ENCODE measurements at regions not wholly inside any gene's neighbourhood (a gene's known extent, or its start where the extent isn't known, plus 50 kb on each side); places are given as distances from the start of the nearest gene placed in this dataset.

DNA sequence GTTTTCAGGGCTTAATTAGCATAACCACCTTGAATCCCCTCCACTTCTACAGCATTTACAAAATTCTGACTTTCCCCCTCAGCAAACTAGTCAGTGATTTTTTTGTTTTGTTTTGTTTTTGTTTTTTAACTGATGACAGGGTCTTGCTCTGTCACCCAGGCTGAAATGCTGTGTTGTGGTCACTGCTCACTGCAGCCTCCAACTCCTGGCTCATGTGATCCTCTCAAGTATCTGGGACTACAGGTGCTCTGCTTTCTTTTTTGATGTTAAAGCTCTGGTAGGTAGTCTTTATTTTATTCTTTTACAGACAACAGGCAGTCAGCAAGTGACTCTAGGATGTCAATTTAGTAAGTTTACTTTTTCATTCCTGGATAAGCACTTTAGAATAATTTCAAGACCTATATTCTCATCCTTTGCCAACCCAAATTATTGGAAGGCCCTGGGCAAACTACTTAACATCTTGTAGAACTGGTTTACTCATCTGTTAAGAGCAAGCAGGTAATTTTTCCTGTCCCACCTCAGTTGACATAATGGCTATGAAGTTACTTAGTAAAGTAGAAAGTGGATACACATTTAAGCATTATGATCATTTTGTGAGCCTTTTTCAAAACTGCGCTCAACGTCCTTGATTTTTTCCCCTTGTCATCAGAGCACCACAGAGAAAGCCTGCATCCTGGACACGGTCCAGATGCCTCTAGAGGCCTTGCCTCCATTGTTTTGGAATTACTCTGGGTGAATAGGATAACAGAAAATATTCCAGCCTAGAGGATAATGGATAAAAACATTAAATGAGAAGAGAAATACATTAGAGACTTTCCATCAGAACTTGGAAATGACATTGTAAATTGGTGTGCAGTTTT is 69.9 kb upstream of the NDUFB4 start:
- TF ChIP-seq CEBPB (IDR thresholded peaks at IDR 0.05; ENCODE audit: low read depth, low read length) = no peak
- TF ChIP-seq, protein P1, sequence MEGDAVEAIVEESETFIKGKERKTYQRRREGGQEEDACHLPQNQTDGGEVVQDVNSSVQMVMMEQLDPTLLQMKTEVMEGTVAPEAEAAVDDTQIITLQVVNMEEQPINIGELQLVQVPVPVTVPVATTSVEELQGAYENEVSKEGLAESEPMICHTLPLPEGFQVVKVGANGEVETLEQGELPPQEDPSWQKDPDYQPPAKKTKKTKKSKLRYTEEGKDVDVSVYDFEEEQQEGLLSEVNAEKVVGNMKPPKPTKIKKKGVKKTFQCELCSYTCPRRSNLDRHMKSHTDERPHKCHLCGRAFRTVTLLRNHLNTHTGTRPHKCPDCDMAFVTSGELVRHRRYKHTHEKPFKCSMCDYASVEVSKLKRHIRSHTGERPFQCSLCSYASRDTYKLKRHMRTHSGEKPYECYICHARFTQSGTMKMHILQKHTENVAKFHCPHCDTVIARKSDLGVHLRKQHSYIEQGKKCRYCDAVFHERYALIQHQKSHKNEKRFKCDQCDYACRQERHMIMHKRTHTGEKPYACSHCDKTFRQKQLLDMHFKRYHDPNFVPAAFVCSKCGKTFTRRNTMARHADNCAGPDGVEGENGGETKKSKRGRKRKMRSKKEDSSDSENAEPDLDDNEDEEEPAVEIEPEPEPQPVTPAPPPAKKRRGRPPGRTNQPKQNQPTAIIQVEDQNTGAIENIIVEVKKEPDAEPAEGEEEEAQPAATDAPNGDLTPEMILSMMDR (conservative IDR thresholded peaks at IDR 0.05; ENCODE audit: low read depth, low read length) = no peak
- TF ChIP-seq POLR2A (IDR thresholded peaks at IDR 0.05; ENCODE audit: low read depth, low read length) = no peak
- TF ChIP-seq MXI1 (IDR thresholded peaks at IDR 0.05; ENCODE audit: borderline replicate concordance, low read depth, low read length) = no peak
- TF ChIP-seq RAD21 (IDR thresholded peaks at IDR 0.05; ENCODE audit: low read length) = no peak
- no peak for TF ChIP-seq RFX5 (IDR thresholded peaks at IDR 0.05; ENCODE audit: low read depth, low read length)
- no peak for TF ChIP-seq BHLHE40 (IDR thresholded peaks at IDR 0.05; ENCODE audit: low read depth, low read length)
- no peak for TF ChIP-seq MAFK (IDR thresholded peaks at IDR 0.05; ENCODE audit: low read depth, low read length)
- TF ChIP-seq SMC3 (IDR thresholded peaks at IDR 0.05; ENCODE audit: low read depth, low read length) = no peak
- no peak for TF ChIP-seq MAZ (IDR thresholded peaks at IDR 0.05; ENCODE audit: borderline replicate concordance, low read depth, low read length)
- TF ChIP-seq ELK1 (IDR thresholded peaks at IDR 0.05; ENCODE audit: borderline replicate concordance, low read depth, low read length) = no peak
- no peak for TF ChIP-seq FOS (IDR thresholded peaks at IDR 0.05; ENCODE audit: low read depth, low read length)
- no peak for TF ChIP-seq USF2 (IDR thresholded peaks at IDR 0.05; ENCODE audit: low read depth, low read length)

All from IMR-90 (cell line).